ENCODE measurements at regions not wholly inside any gene's neighbourhood (a gene's known extent, or its start where the extent isn't known, plus 50 kb on each side); places are given as distances from the start of the nearest gene placed in this dataset.

DNA sequence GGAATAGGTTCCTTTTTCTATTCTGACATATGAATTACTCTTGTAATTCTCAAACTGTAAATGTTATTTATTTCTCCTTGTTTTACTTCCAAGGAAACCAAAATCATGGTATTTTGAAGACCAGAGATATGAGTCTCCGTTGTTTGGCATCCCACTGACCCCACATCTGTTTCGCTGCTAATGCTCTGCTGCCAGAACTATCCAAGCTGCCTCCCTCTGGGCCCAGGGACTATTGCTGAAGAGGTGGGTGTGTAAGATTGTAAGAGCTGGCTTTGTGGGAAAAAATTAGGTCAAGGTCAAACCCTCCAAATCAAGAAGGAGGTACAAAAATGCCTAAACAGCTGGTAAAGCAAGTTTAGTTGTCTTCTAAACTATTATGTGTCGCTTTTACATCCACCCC, 129.4 kb upstream of the MYO10 start:
- TF ChIP-seq, protein P1, sequence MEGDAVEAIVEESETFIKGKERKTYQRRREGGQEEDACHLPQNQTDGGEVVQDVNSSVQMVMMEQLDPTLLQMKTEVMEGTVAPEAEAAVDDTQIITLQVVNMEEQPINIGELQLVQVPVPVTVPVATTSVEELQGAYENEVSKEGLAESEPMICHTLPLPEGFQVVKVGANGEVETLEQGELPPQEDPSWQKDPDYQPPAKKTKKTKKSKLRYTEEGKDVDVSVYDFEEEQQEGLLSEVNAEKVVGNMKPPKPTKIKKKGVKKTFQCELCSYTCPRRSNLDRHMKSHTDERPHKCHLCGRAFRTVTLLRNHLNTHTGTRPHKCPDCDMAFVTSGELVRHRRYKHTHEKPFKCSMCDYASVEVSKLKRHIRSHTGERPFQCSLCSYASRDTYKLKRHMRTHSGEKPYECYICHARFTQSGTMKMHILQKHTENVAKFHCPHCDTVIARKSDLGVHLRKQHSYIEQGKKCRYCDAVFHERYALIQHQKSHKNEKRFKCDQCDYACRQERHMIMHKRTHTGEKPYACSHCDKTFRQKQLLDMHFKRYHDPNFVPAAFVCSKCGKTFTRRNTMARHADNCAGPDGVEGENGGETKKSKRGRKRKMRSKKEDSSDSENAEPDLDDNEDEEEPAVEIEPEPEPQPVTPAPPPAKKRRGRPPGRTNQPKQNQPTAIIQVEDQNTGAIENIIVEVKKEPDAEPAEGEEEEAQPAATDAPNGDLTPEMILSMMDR (IDR thresholded peaks at IDR 0.05; ENCODE audit: insufficient read depth, low read length): no peak
- TF ChIP-seq POLR2AphosphoS5 (IDR thresholded peaks at IDR 0.05; ENCODE audit: low read depth) (no peak), GABPA (IDR thresholded peaks at IDR 0.05; ENCODE audit: low read depth) (no peak), SPI1 (IDR thresholded peaks at IDR 0.05; ENCODE audit: borderline replicate concordance, low read depth) (no peak)

Data from HL-60 (cell line).